ENCODE measurements at regions not wholly inside any gene's neighbourhood (a gene's known extent, or its start where the extent isn't known, plus 50 kb on each side); places are given as distances from the start of the nearest gene placed in this dataset.

DNA sequence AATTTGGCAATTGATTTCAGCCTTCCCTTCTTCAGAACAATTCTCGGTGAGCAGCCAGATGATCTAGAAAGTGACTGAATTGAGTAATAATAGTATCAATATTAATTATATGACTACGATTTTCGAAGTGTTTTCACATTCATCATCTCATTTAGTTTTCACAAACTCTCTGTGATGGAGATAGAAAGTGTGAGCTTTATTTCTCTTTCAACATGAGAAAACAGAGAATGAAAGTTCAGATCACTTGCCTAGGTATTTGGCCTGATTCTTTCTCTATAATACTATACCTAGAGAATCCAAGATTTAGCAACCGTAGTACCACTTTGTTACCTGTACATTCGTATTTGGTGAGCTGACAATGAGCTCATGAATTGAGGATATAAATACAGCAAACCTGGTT, 739.2 kb upstream of the NR2F2 start:
- no peak overlapping the region for H3K23ac ChIP-seq (ENCODE audit: insufficient read length)
- no peak overlapping the region for H3K4me3 ChIP-seq (ENCODE audit: extremely low read depth in 1 of 4, insufficient read depth in 2 of 4, low read depth in 3 of 4, low read length in 4 of 4)
- H3K27me3 ChIP-seq (replicated peaks in 1 of 4; ENCODE audit: control insufficient read depth in 3 of 4, extremely low read depth in 1 of 4, insufficient read depth in 3 of 4, low read length in 3 of 4), result no peaks in the 10 kb centered on the region
- no peaks in the 10 kb centered on the region for H3K23me2 ChIP-seq (ENCODE audit: low read depth, low read length)
- H4K20me1 ChIP-seq (replicated peaks in 1 of 2; ENCODE audit: control insufficient read depth in 1 of 2, insufficient read depth in 2 of 2, low read length in 2 of 2), result no peaks in the 10 kb centered on the region
- no peak overlapping the region for H3K4ac ChIP-seq (replicated peaks; ENCODE audit: insufficient read length, low read depth, low read length)
- no peak overlapping the region for H2BK20ac ChIP-seq (ENCODE audit: low read length)
- CTCF ChIA-PET (ENCODE audit: partially characterized antibody), result no interaction called here
- H3K9ac ChIP-seq (replicated peaks in 1 of 4; ENCODE audit: extremely low read depth in 1 of 4, low read depth in 3 of 4, low read length in 3 of 4), result no peak overlapping the region
- no peak overlapping the region for H4K8ac ChIP-seq (ENCODE audit: extremely low read depth, insufficient read depth, low read length)
- no peak overlapping the region for H3K4me2 ChIP-seq (ENCODE audit: insufficient read depth in 1 of 2, low read depth in 2 of 2, low read length in 2 of 2)
- POLR2A ChIA-PET (ENCODE audit: partially characterized antibody), result no interaction called here
- H3K27ac ChIP-seq (ENCODE audit: low read depth, low read length), result no peak overlapping the region
- no peak overlapping the region for H3K14ac ChIP-seq (ENCODE audit: insufficient read length)
- H2BK5ac ChIP-seq (ENCODE audit: low read depth, low read length), result no peak overlapping the region
- no peaks in the 10 kb centered on the region for H3K79me1 ChIP-seq (ENCODE audit: low read depth, low read length)
- no peaks in the 10 kb centered on the region for H3K9me3 ChIP-seq (ENCODE audit: insufficient read depth in 2 of 2, low read depth in 1 of 2, low read length in 1 of 2)
- H4K5ac ChIP-seq (ENCODE audit: insufficient read length, low read depth, low read length), result no peak overlapping the region
- H3K56ac ChIP-seq (replicated peaks; ENCODE audit: insufficient read length, low read depth, low read length), result no peak overlapping the region
- no peak overlapping the region for H4K91ac ChIP-seq (replicated peaks; ENCODE audit: insufficient read length, low read length)
- no peak overlapping the region for H2BK15ac ChIP-seq (ENCODE audit: low read length)
- no peak overlapping the region for H3K18ac ChIP-seq (ENCODE audit: extremely low read depth, low read length)
- no peak overlapping the region for H2BK120ac ChIP-seq (replicated peaks; ENCODE audit: low read depth, low read length)
- 95% methylated on average over 5 of the region's 5 CpGs; no CpG with 5 or more reads in 1 of the 2 experiments for WGBS, 2 experiments (ENCODE audit: extremely low coverage in 1 of 2, insufficient coverage in 1 of 2, insufficient read length in 1 of 2, insufficient replicate concordance in 2 of 2, low coverage in 1 of 2, low lambda C conversion rate in 2 of 2, missing lambda C conversion rate in 1 of 2)
- no peak overlapping the region for H2AFZ ChIP-seq (ENCODE audit: low read length)
- no peaks in the 10 kb centered on the region for H3K79me2 ChIP-seq (ENCODE audit: control insufficient read depth in 1 of 2, insufficient read depth in 2 of 2, low read length in 2 of 2)
- H3K36me3 ChIP-seq (ENCODE audit: control insufficient read depth in 2 of 4, insufficient read depth in 4 of 4, low read length in 3 of 4), result no peaks in the 10 kb centered on the region
- no peak for FAIRE-seq
- H2BK12ac ChIP-seq (ENCODE audit: low read depth, low read length), result no peak overlapping the region
- DNase-seq (ENCODE audit: low read depth in 1 of 2, low spot score in 2 of 2), result no peak
- H2AK5ac ChIP-seq (ENCODE audit: low read depth, low read length), result no peak overlapping the region
- H3K4me1 ChIP-seq (replicated peaks in 1 of 4; ENCODE audit: control insufficient read depth in 3 of 4, insufficient read depth in 4 of 4, low read length in 3 of 4), result no peaks in the 10 kb centered on the region
- no peak for TF ChIP-seq KDM5A (IDR thresholded peaks at IDR 0.05; ENCODE audit: low read length)
- no peak for TF ChIP-seq CHD2 (IDR thresholded peaks at IDR 0.05; ENCODE audit: low read length)
- TF ChIP-seq RAD21 (IDR thresholded peaks at IDR 0.05 in 1 of 2, conservative IDR thresholded peaks at IDR 0.05 in 1 of 2; ENCODE audit: low read depth in 2 of 2, low read length in 2 of 2), result no peak
- no peak for TF ChIP-seq SAP30 (IDR thresholded peaks at IDR 0.05; ENCODE audit: insufficient read depth, insufficient replicate concordance, low read length)
- TF ChIP-seq JUND (IDR thresholded peaks at IDR 0.05; ENCODE audit: low read length), result no peak
- no peak for TF ChIP-seq EGR1 (IDR thresholded peaks at IDR 0.05; ENCODE audit: borderline replicate concordance, low read depth, low read length)
- TF ChIP-seq PHF8 (conservative IDR thresholded peaks at IDR 0.05; ENCODE audit: low read depth, low read length), result no peak
- no peak for TF ChIP-seq SRF (IDR thresholded peaks at IDR 0.05; ENCODE audit: low read depth, low read length)
- TF ChIP-seq TAF7 (optimal IDR thresholded peaks at IDR 0.05; ENCODE audit: borderline replicate concordance, low read depth, low read length), result no peak
- TF ChIP-seq NANOG (IDR thresholded peaks at IDR 0.05; ENCODE audit: insufficient read depth, low read depth, low read length, poor library complexity, severe bottlenecking), result no peak
- TF ChIP-seq CBX5 (IDR thresholded peaks at IDR 0.05; ENCODE audit: low read depth, low read length), result no peak

All from H1 (cell line).